Prostate gland (tissue), 2 donors: ENCODE measurements at regions not wholly inside any gene's neighbourhood (a gene's known extent, or its start where the extent isn't known, plus 50 kb on each side); places are given as distances from the start of the nearest gene placed in this dataset.

ENCODE experiments used
- DNase-seq: peaks from one replicate; pipeline ENCODE4 v3.0.0-alpha.2; 2019; ENCODE audit warnings: low spot score
- H3K27ac ChIP-seq, 2 donors: fragments of 200-600 bp; sonication (generic); 2 replicates each; pipeline ENCODE4 v1.5.1; 2017 to 2019
- H3K27me3 ChIP-seq: fragments of 200-600 bp; sonication (generic); replicated peaks from 2 replicates; pipeline ENCODE4 v1.5.1; 2019; ENCODE audit not compliant: insufficient read depth
- H3K36me3 ChIP-seq, 2 donors: fragments of 200-600 bp; sonication (generic); 1 replicate in 1 of 2; 2 replicates in 1 of 2; pipeline versions ENCODE4 v1.5.1 to v1.8.1; 2017 to 2019
- H3K4me1 ChIP-seq: fragments of 200-600 bp; sonication (generic); replicated peaks from 2 replicates; pipeline ENCODE4 v1.5.1; 2019
- H3K4me3 ChIP-seq, 2 donors: fragments of 200-600 bp; sonication (generic); 2 replicates each; pipeline ENCODE4 v1.5.1; 2017 to 2019
- H3K9me3 ChIP-seq: fragments of 200-600 bp; sonication (generic); 2 replicates; pipeline ENCODE4 v1.5.1; 2017
- POLR2A ChIP-seq: fragments of 450-650 bp; IDR thresholded peaks from one replicate; pipeline ENCODE4 v1.6.1; 2016; ENCODE audit warnings: antibody characterized with exemption, mild to moderate bottlenecking
- POLR2AphosphoS5 ChIP-seq: sonication (generic); formaldehyde crosslinking; IDR thresholded peaks from one replicate; pipeline ENCODE4 v1.6.1; 2017; ENCODE audit warnings: antibody characterized with exemption
- WGBS: methylation state at CpG from one replicate; pipeline ENCODE4 v1.1.5; 2018; 5-methylcytosine and 5-hydroxymethylcytosine counted together
- intact Hi-C: fragments of 100-400 bp; cut with DNase I; formaldehyde crosslinking; loops from one replicate; pipeline ENCODE4 v1.14.2; 2022
- TF ChIP-seq, protein P1 (sequence below), 4 experiments: fragments of 200-600 bp in 2 of 4; fragments of 450-650 bp in 2 of 4; sonication (generic) in 2 of 4; IDR thresholded peaks; 1 replicate in 3 of 4; 2 replicates in 1 of 4; pipeline ENCODE4 v1.5.1; 2016 to 2019; ENCODE audit warnings: antibody characterized with exemption in 4 of 4, mild to moderate bottlenecking in 2 of 4, moderate library complexity in 2 of 4

DNA sequence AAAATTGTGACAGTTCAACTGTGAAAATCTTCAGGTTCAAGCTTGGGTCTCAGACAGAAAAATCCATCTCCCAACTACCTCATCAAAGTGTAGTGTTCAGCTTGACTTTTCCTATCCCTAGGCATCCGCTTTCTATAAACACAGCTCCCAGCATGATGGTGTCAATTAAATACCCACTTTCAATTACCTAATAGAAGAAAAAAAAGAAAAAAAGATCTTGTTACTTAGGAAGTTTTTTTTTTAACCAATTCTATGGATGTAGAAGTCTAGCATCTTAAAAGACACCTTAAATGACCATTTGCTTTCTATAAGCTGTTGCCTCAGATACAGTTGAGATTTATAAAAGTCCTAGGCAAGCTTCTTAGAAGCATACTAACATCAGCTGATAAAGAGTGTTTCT lies 244.1 kb upstream of the MTNR1B start:
- H3K27me3 ChIP-seq, result no peaks in the 10 kb centered on the region
- DNase-seq, result no peak
- 97% methylated on average over 1 of the region's 1 CpG for WGBS

DNA sequence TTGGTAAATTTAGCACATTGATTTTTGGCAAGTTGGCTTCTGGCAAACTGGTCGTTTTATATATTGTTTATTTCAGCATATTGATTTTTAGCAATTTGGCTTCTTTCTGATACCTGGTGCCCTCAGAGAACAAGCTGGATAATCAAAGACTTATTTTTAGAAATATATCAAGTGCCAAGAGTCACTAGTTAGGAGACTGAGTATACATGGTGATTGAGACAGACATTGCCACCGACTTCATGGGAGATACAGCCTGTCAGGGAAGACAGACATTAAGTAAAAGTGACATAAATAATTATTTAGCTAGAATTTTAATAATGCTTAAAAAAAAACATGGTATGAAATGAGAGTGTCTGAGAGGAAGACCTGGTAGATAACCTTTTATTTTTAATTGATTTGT lies 242.3 kb upstream of the MTNR1B start:
- Histone ChIP-seq H3K4me1 (no peaks in the 10 kb centered on the region), H3K36me3 (no peaks in the 10 kb centered on the region), H3K27me3 (no peaks in the 10 kb centered on the region), H3K4me3 (no peak overlapping the region), H3K27ac (no peak overlapping the region), H3K9me3 (no peaks in the 10 kb centered on the region)
- no peak for TF ChIP-seq POLR2AphosphoS5
- TF ChIP-seq POLR2A, result no peak
- TF ChIP-seq, protein P1, sequence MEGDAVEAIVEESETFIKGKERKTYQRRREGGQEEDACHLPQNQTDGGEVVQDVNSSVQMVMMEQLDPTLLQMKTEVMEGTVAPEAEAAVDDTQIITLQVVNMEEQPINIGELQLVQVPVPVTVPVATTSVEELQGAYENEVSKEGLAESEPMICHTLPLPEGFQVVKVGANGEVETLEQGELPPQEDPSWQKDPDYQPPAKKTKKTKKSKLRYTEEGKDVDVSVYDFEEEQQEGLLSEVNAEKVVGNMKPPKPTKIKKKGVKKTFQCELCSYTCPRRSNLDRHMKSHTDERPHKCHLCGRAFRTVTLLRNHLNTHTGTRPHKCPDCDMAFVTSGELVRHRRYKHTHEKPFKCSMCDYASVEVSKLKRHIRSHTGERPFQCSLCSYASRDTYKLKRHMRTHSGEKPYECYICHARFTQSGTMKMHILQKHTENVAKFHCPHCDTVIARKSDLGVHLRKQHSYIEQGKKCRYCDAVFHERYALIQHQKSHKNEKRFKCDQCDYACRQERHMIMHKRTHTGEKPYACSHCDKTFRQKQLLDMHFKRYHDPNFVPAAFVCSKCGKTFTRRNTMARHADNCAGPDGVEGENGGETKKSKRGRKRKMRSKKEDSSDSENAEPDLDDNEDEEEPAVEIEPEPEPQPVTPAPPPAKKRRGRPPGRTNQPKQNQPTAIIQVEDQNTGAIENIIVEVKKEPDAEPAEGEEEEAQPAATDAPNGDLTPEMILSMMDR (IDR thresholded peaks at IDR 0.05), result no peak
- no peak for DNase-seq
- 81% methylated on average over 2 of the region's 2 CpGs for WGBS
- intact Hi-C loops, result no loop called here

More for the DNA sequence above, 244.1 kb upstream of the MTNR1B start:
- H3K27ac ChIP-seq, result no peak overlapping the region
- TF ChIP-seq, protein P1 (IDR thresholded peaks at IDR 0.05), result no peak
- TF ChIP-seq POLR2A, result no peak
- intact Hi-C loops, result no loop called here
- H3K36me3 ChIP-seq, result no peaks in the 10 kb centered on the region
- no peak overlapping the region for H3K4me3 ChIP-seq
- H3K9me3 ChIP-seq, result no peaks in the 10 kb centered on the region
- H3K4me1 ChIP-seq, result no peaks in the 10 kb centered on the region

DNA sequence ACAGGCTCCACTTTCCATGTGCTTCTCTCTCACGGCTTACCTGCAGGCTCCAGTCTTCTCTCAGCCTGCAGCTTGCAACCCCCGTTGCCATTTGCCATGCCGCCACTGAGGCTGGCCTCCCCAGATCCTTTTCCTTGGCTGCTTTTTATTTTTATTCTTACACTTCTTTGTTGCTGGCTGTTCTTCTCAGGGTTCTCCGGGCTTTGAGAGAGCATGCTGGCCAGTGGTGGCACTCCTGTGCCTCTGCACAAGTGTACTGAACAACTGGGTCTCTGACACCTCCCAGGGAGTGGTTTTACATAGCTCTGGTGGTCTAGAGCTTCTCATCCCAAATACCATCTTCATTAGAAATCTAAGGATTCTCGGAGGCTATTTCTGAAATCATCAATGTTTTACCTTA lies 241.7 kb upstream of the MTNR1B start:
- WGBS, result 92% methylated on average over 5 of the region's 5 CpGs
- DNase-seq, result no peak
- H3K27ac ChIP-seq, result no peak overlapping the region
- intact Hi-C loops, result no loop called here
- no peaks in the 10 kb centered on the region for H3K9me3 ChIP-seq
- H3K27me3 ChIP-seq, result no peaks in the 10 kb centered on the region
- no peaks in the 10 kb centered on the region for H3K4me1 ChIP-seq
- TF ChIP-seq, protein P1 (IDR thresholded peaks at IDR 0.05), result no peak
- no peak overlapping the region for H3K4me3 ChIP-seq
- no peaks in the 10 kb centered on the region for H3K36me3 ChIP-seq

DNA sequence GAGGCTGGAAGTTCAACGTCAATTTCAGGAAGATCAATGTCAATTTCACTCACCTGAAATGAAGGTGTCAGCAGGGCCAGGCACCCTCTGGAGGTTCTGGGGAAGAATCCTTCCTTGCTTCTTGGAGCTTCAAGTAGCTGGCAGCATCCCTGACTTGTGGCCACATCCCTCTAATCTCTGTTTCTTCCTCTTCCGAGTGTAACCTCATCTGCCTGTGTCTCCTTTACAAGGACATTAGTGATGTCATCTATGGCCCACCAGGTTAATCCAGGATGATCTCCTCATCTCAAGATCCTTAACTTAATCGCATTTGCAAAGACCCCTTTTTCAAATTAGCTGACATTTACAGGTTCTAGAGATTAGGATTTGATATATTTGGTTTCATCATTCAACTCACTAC lies 240.8 kb upstream of the MTNR1B start:
- no peaks in the 10 kb centered on the region for H3K9me3 ChIP-seq
- H3K4me1 ChIP-seq, result no peaks in the 10 kb centered on the region
- H3K27me3 ChIP-seq, result no peaks in the 10 kb centered on the region
- intact Hi-C loops, result no loop called here
- WGBS, result 56% methylated on average over 3 of the region's 3 CpGs
- H3K4me3 ChIP-seq, result no peak overlapping the region
- no peak overlapping the region for H3K27ac ChIP-seq
- DNase-seq, result no peak
- no peaks in the 10 kb centered on the region for H3K36me3 ChIP-seq
- TF ChIP-seq POLR2A (no peak), POLR2AphosphoS5 (no peak)
- TF ChIP-seq, protein P1 (IDR thresholded peaks at IDR 0.05), result no peak

DNA sequence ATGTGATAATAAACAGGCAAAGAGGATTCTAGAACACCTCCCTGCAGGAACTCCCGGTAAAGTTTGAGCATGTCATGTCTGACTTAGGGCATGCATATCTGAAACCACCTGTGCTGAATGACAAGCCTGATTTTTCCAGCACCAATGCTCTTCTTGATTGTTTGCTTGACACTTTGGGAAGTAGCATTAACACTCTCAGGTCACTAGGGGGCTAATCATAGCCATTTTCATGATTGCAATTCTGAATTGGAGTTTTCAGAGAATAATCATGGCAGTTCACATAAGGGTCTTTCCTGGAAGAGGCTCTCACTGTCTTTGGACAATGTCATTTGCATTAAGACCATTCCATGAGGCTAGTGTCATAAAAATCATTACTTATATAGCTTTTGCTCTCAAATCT lies 234.4 kb upstream of the MTNR1B start:
- intact Hi-C loops, result no loop called here
- WGBS, result 79% methylated on average over 1 of the region's 1 CpG
- Histone ChIP-seq H3K4me1 (no peaks in the 10 kb centered on the region), H3K9me3 (no peaks in the 10 kb centered on the region), H3K36me3 (no peaks in the 10 kb centered on the region), H3K27me3 (no peaks in the 10 kb centered on the region), H3K4me3 (no peak overlapping the region), H3K27ac (no peak overlapping the region)
- DNase-seq, result no peak
- TF ChIP-seq POLR2AphosphoS5 (no peak), POLR2A (no peak)
- TF ChIP-seq, protein P1 (IDR thresholded peaks at IDR 0.05), result no peak
